ENCODE measurements at regions not wholly inside any gene's neighbourhood (a gene's known extent, or its start where the extent isn't known, plus 50 kb on each side); places are given as distances from the start of the nearest gene placed in this dataset.

DNA sequence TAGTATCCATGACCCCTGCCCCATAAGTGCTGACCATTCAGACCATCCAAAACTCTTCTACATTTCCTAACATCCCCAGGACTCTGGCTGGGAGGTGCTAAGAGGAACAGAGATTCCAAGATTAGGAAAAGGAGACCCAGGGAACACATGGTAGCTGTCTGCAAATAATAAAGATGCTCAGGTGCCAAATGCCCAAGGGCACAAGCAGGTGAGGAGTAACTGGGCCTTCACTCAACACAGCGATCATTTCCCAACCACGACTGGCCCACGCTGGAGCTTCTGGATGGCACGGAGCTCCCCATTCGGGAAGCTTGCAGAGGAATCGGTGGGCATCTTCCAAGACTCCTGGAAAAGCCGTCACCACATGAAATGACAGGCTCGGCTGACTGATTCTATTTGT is 255.9 kb upstream of the SMIM21 start:
- no peak for DNase-seq
- Histone ChIP-seq H3K27me3 (no peaks in the 10 kb centered on the region), H3K27ac (no peak overlapping the region), H3K4me1 (no peaks in the 10 kb centered on the region), H3K4me3 (no peak overlapping the region), H3K9me3 (no peaks in the 10 kb centered on the region), H3K36me3 (no peaks in the 10 kb centered on the region)
- ATAC-seq: no peak
- intact Hi-C loops (cut with DNase I): no loop called here
- TF ChIP-seq, protein P1, sequence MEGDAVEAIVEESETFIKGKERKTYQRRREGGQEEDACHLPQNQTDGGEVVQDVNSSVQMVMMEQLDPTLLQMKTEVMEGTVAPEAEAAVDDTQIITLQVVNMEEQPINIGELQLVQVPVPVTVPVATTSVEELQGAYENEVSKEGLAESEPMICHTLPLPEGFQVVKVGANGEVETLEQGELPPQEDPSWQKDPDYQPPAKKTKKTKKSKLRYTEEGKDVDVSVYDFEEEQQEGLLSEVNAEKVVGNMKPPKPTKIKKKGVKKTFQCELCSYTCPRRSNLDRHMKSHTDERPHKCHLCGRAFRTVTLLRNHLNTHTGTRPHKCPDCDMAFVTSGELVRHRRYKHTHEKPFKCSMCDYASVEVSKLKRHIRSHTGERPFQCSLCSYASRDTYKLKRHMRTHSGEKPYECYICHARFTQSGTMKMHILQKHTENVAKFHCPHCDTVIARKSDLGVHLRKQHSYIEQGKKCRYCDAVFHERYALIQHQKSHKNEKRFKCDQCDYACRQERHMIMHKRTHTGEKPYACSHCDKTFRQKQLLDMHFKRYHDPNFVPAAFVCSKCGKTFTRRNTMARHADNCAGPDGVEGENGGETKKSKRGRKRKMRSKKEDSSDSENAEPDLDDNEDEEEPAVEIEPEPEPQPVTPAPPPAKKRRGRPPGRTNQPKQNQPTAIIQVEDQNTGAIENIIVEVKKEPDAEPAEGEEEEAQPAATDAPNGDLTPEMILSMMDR (IDR thresholded peaks at IDR 0.05): no peak

DNA sequence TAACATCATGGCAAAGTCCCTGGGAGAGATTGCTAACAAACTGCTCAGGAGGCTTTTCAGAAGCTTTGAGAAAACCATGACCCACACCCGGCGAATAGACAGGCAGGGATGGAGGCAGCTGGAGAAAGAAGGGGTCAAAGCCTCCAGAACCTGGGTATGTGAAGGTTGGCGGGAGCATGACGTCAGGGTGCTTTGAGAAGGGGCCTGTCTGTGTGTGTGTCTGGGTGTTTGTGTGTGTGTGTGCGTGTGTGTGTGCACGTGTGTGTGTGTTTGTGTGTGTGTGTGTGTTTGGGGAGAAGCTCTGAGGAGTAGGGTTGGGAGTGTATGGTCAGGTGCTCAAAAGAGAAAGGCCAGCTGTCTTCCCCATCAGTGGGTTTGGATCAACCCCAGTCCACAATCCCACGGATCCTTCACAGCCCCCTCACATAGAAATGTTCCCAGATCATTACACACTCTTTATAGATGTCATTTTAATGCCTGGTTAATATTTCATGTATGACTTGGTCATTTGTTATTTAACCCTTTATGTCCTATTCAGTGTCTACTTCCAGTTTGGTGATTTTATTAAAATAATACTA is 254.1 kb upstream of the SMIM21 start:
- intact Hi-C loops (cut with DNase I): no loop called here
- TF ChIP-seq, protein P1 (IDR thresholded peaks at IDR 0.05): no peak
- ATAC-seq (no peak), DNase-seq (no peak)
- H3K4me1 ChIP-seq: no peaks in the 10 kb centered on the region
- H3K27me3 ChIP-seq: no peaks in the 10 kb centered on the region
- H3K27ac ChIP-seq: no peak overlapping the region
- no peaks in the 10 kb centered on the region for H3K9me3 ChIP-seq
- H3K4me3 ChIP-seq: no peak overlapping the region
- H3K36me3 ChIP-seq: no peaks in the 10 kb centered on the region

DNA sequence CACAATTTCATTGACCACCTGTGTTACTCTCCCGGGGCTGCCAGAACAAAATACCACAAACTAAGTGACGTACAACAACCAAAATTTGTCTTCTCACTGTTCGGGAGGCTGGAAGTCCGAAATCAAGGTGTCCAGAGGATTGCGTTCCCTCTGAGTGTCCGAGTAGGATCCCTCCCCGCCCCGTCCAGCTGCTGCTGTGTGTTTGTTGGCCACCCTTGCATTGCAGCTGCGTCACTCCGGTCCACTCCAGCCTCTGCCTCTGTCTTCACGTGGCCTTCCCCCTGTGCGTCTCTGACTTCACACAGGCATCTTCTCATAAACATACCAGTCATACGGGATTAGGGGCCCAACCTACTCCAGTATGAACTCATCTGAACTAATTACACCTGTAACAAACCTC is 251.8 kb upstream of the SMIM21 start:
- Histone ChIP-seq H3K36me3 (no peaks in the 10 kb centered on the region), H3K27ac (no peak overlapping the region), H3K27me3 (no peaks in the 10 kb centered on the region), H3K4me3 (no peak overlapping the region), H3K9me3 (no peaks in the 10 kb centered on the region), H3K4me1 (no peaks in the 10 kb centered on the region)
- TF ChIP-seq, protein P1 (IDR thresholded peaks at IDR 0.05): no peak
- ATAC-seq (no peak), DNase-seq (no peak)
- intact Hi-C loops (cut with DNase I): no loop called here

DNA sequence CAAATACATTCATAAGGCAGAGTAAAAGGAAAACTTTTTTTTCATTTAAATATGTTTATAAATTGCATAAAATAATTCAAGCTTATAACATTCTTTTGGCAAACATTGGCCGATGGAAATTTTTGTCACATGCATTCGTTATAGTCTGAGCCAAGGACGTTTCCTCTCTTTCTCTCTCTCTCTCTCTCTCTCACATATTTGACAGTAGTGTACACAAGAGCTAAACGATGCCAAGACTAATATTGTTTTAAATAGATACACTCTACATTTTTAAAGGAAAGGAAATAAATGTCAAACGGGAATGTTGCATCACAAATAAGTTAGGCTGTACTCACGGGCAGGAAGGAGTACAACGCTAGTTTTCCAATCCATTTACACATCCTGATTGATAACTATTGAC is 251.1 kb upstream of the SMIM21 start:
- Histone ChIP-seq H3K4me3 (no peak overlapping the region), H3K4me1 (no peaks in the 10 kb centered on the region), H3K36me3 (no peaks in the 10 kb centered on the region), H3K27ac (no peak overlapping the region), H3K9me3 (no peaks in the 10 kb centered on the region), H3K27me3 (no peaks in the 10 kb centered on the region)
- peak in 2 of 4 donors; percentile 65 to 69 for DNase-seq
- intact Hi-C loops (cut with DNase I): no loop called here
- TF ChIP-seq, protein P1 (IDR thresholded peaks at IDR 0.05): no peak
- peak; percentile 22 for ATAC-seq

DNA sequence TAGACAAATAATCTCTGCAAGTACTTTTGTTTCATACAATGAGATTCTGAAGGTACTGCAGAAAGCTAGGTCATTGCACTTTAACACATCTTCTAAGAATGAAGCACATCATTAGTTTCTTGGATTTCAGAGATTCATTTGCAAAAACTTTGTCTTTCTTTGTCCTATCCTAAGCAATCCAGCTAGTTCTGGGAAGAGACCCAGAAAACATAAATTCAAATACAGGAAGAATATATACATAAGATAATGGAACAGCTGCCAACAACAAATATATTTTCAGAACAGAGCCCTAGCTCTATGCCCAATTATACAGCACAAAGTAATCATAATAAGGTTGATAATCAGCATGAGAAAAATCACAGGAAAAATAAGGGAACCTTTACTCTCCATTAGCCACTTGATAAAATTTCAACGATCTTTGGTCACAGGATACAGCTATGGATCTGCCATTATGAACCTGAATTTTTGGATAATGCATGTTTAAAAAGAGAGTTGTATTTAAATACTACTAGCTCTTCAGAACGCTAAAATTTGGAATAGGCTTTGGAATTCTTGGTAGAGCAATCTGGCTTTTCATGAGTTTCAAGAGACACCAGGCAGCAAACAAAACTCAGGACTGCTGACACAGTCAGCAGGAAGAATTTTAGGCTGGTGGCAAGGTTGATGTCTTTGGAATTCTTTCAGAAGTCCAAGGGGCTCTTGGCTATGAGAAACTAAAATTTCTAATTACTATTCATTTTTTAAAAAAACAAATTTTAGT is 250.4 kb upstream of the SMIM21 start:
- no peak overlapping the region for H3K4me3 ChIP-seq
- TF ChIP-seq, protein P1 (IDR thresholded peaks at IDR 0.05): no peak
- H3K36me3 ChIP-seq: no peaks in the 10 kb centered on the region
- H3K27me3 ChIP-seq: no peaks in the 10 kb centered on the region
- no peaks in the 10 kb centered on the region for H3K4me1 ChIP-seq
- intact Hi-C loops (cut with DNase I): no loop called here
- DNase-seq (no peak), ATAC-seq (no peak)
- H3K27ac ChIP-seq: no peak overlapping the region
- H3K9me3 ChIP-seq: no peaks in the 10 kb centered on the region
